Sigmoid colon (tissue), 6 donors: ENCODE measurements at regions not wholly inside any gene's neighbourhood (a gene's known extent, or its start where the extent isn't known, plus 50 kb on each side); places are given as distances from the start of the nearest gene placed in this dataset.

Source experiments
- DNase-seq: peaks from one replicate; pipeline ENCODE4 v3.0.0-alpha.2; 2019
- H3K27ac ChIP-seq, 4 donors: fragments of 200-600 bp; sonication (generic); one replicate each; pipeline ENCODE4 v1.5.1; 2016 to 2019; ENCODE audit warnings: mild to moderate bottlenecking in 1 of 4
- H3K27me3 ChIP-seq, 3 donors: fragments of 200-600 bp; sonication (generic); one replicate each; pipeline ENCODE4 v1.5.1; 2019; ENCODE audit warnings: mild to moderate bottlenecking in 1 of 3
- H3K36me3 ChIP-seq, 4 donors: fragments of 200-600 bp; sonication (generic); one replicate each; pipeline ENCODE4 v1.5.1; 2016 to 2019
- H3K4me1 ChIP-seq, 4 donors: fragments of 200-600 bp; sonication (generic); one replicate each; pipeline ENCODE4 v1.5.1; 2017 to 2019
- H3K4me3 ChIP-seq, 4 donors: fragments of 200-600 bp; sonication (generic); one replicate each; pipeline ENCODE4 v1.5.1; 2017 to 2019; ENCODE audit warnings: mild to moderate bottlenecking in 2 of 4, moderate library complexity in 1 of 4
- H3K9me3 ChIP-seq, 4 donors: fragments of 200-600 bp in 3 of 4; sonication (generic) in 3 of 4; one replicate each; pipeline versions ENCODE4 v1.5.1 to v1.6.1; 2013 to 2019
- CTCF ChIP-seq, 4 experiments: fragments of 450-650 bp in 3 of 4; fragments of 200-600 bp in 1 of 4; IDR thresholded peaks; one replicate each; pipeline ENCODE4 v1.5.1; 2016 to 2019; ENCODE audit warnings: antibody characterized with exemption in 4 of 4, mild to moderate bottlenecking in 3 of 4, moderate library complexity in 2 of 4
- EP300 ChIP-seq, 4 donors: sonication (generic); formaldehyde crosslinking; IDR thresholded peaks; one replicate each; pipeline ENCODE4 v1.6.1; 2017; ENCODE audit warnings: antibody characterized with exemption in 4 of 4
- POLR2A ChIP-seq, 2 donors: fragments of 450-650 bp; IDR thresholded peaks; one replicate each; pipeline ENCODE4 v1.6.1; 2016; ENCODE audit warnings: antibody characterized with exemption in 2 of 2, mild to moderate bottlenecking in 2 of 2, moderate library complexity in 2 of 2
- POLR2AphosphoS5 ChIP-seq, 4 donors: sonication (generic); formaldehyde crosslinking; IDR thresholded peaks; one replicate each; pipeline ENCODE4 v1.6.1; 2017; ENCODE audit warnings: antibody characterized with exemption in 4 of 4
- WGBS, 2 donors: extraction: QIAGEN DNeasy Blood & Tissue Kit; methylation state at CpG; one replicate each; pipeline ENCODE4 v1.1.7; 2013; 5-methylcytosine and 5-hydroxymethylcytosine counted together
- intact Hi-C: fragments of 100-400 bp; cut with DNase I; formaldehyde crosslinking; loops from one replicate; pipeline ENCODE4 v1.15.1; 2023
- donor health status: healthy with polysubstance abuse.
- donor health status: healthy.

GRCh38 chr9:95574176-95574575 lies 57.4 kb upstream of the PTCH1 start:
- Histone ChIP-seq H3K27ac (no peak overlapping the region), H3K27me3 (peaks cover 0 to 8% (median 2%) of the 10 kb centered on the region in 3 donors), H3K36me3 (no peaks in the 10 kb centered on the region), H3K4me1 (no peaks in the 10 kb centered on the region), H3K9me3 (no peaks in the 10 kb centered on the region), H3K4me3 (no peak overlapping the region)
- DNase-seq = no peak
- intact Hi-C loops = no loop called here
- TF ChIP-seq CTCF (IDR thresholded peaks at IDR 0.05) = no peak
- TF ChIP-seq EP300 (IDR thresholded peaks at IDR 0.05) = no peak
- TF ChIP-seq POLR2AphosphoS5 (IDR thresholded peaks at IDR 0.05) = no peak
- TF ChIP-seq POLR2A (IDR thresholded peaks at IDR 0.05) = no peak
- WGBS, 2 donors = 51 to 71% methylated on average over 16 of the region's 16 CpGs

- Histone ChIP-seq H3K27ac (no peak overlapping the region), H3K27me3 (peaks cover 0 to 8% (median 2%) of the 10 kb centered on the region in 3 donors), H3K4me1 (no peaks in the 10 kb centered on the region), H3K9me3 (no peaks in the 10 kb centered on the region), H3K4me3 (no peak overlapping the region), H3K36me3 (no peaks in the 10 kb centered on the region)
- intact Hi-C loops = no loop called here
- no peak for DNase-seq
- WGBS, 2 donors = 75 to 77% methylated on average over 8 of the region's 8 CpGs
- TF ChIP-seq EP300 (IDR thresholded peaks at IDR 0.05) = no peak
- no peak for TF ChIP-seq CTCF (IDR thresholded peaks at IDR 0.05)
- no peak for TF ChIP-seq POLR2AphosphoS5 (IDR thresholded peaks at IDR 0.05)
- TF ChIP-seq POLR2A (IDR thresholded peaks at IDR 0.05) = no peak
Observed at GRCh38 chr9:95573463-95573862, 56.7 kb upstream of the PTCH1 start.

- Histone ChIP-seq H3K9me3 (no peaks in the 10 kb centered on the region), H3K36me3 (no peaks in the 10 kb centered on the region), H3K4me3 (no peak overlapping the region), H3K27ac (no peak overlapping the region), H3K4me1 (no peaks in the 10 kb centered on the region), H3K27me3 (peaks cover 0 to 8% (median 2%) of the 10 kb centered on the region in 3 donors)
- intact Hi-C loops = no loop called here
- WGBS, 2 donors = 81 to 85% methylated on average over 25 of the region's 25 CpGs
- no peak for DNase-seq
- peak in 2 of 4 donors; percentile 30 to 31 for TF ChIP-seq POLR2AphosphoS5 (IDR thresholded peaks at IDR 0.05)
- TF ChIP-seq POLR2A (IDR thresholded peaks at IDR 0.05) = no peak
- no peak for TF ChIP-seq CTCF (IDR thresholded peaks at IDR 0.05)
Observed at GRCh38 chr9:95572381-95573151, 55.8 kb upstream of the PTCH1 start.

- no peak for DNase-seq
- intact Hi-C loops = no loop called here
- TF ChIP-seq POLR2AphosphoS5 (IDR thresholded peaks at IDR 0.05) (no peak), POLR2A (IDR thresholded peaks at IDR 0.05) (no peak), CTCF (IDR thresholded peaks at IDR 0.05) (no peak), EP300 (IDR thresholded peaks at IDR 0.05) (no peak)
- H3K36me3 ChIP-seq = no peaks in the 10 kb centered on the region
- H3K9me3 ChIP-seq = no peaks in the 10 kb centered on the region
- no peak overlapping the region for H3K27ac ChIP-seq
- 58 to 81% methylated on average over 11 of the region's 11 CpGs for WGBS, 2 donors
- peaks cover 0 to 8% (median 2%) of the 10 kb centered on the region in 3 donors for H3K27me3 ChIP-seq
- H3K4me1 ChIP-seq = no peaks in the 10 kb centered on the region
- H3K4me3 ChIP-seq = no peak overlapping the region
Observed at GRCh38 chr9:95570646-95571045, 53.9 kb upstream of the PTCH1 start.
